Osteocyte (in vitro differentiated cells): ENCODE measurements at regions not wholly inside any gene's neighbourhood (a gene's known extent, or its start where the extent isn't known, plus 50 kb on each side); places are given as distances from the start of the nearest gene placed in this dataset.

Source experiments
- DNase-seq: peaks from one replicate; pipeline ENCODE4 v3.0.0; 2021; ENCODE audit warnings: mixed read lengths; ENCODE audit not compliant: unreplicated experiment; ENCODE audit errors: extremely low spot score
- H3K27ac Mint-ChIP-seq: one replicate; pipeline ENCODE4 v1.8.0; 2021; ENCODE audit warnings: mild to moderate bottlenecking, mixed read lengths; ENCODE audit not compliant: unreplicated experiment
- H3K27me3 Mint-ChIP-seq: one replicate; pipeline ENCODE4 v1.8.0; 2021; ENCODE audit warnings: mixed read lengths; ENCODE audit not compliant: unreplicated experiment
- H3K36me3 Mint-ChIP-seq: one replicate; pipeline ENCODE4 v1.8.0; 2021; ENCODE audit warnings: mixed read lengths; ENCODE audit not compliant: unreplicated experiment
- H3K4me1 Mint-ChIP-seq: one replicate; pipeline ENCODE4 v1.8.0; 2021; ENCODE audit warnings: mixed read lengths; ENCODE audit not compliant: unreplicated experiment
- H3K4me3 Mint-ChIP-seq: one replicate; pipeline ENCODE4 v1.8.0; 2021; ENCODE audit warnings: mild to moderate bottlenecking, moderate library complexity, mixed read lengths; ENCODE audit not compliant: unreplicated experiment
- H3K9me3 Mint-ChIP-seq: one replicate; pipeline ENCODE4 v1.8.0; 2021; ENCODE audit warnings: mixed read lengths; ENCODE audit not compliant: unreplicated experiment
- CTCF ChIP-seq: fragments of 200-600 bp; sonication (generic); IDR thresholded peaks from 2 replicates; pipeline ENCODE4 v1.5.0; 2021; ENCODE audit warnings: antibody characterized with exemption, mild to moderate bottlenecking, moderate library complexity

- Mint-ChIP-seq H3K9me3 (no peaks in the 10 kb centered on the region), H3K27me3 (peaks cover 34% of the 10 kb centered on the region), H3K27ac (no peak overlapping the region), H3K4me3 (no peak overlapping the region), H3K36me3 (no peaks in the 10 kb centered on the region), H3K4me1 (peaks cover 26% of the 10 kb centered on the region)
- no peak for DNase-seq
- TF ChIP-seq CTCF, result no peak
Measured at GRCh38 chr3:193863657-193864357, 270.8 kb downstream of the OPA1 start.

GRCh38 chr3:193865339-193865738, 270.6 kb upstream of the HES1 start:
- no peak for TF ChIP-seq CTCF
- H3K27ac Mint-ChIP-seq, result no peak overlapping the region
- H3K36me3 Mint-ChIP-seq, result no peaks in the 10 kb centered on the region
- no peak overlapping the region for H3K4me3 Mint-ChIP-seq
- no peak for DNase-seq
- H3K27me3 Mint-ChIP-seq, result peaks cover 28% of the 10 kb centered on the region
- H3K4me1 Mint-ChIP-seq, result peaks cover 41% of the 10 kb centered on the region
- no peaks in the 10 kb centered on the region for H3K9me3 Mint-ChIP-seq

GRCh38 chr3:193865896-193866480, 270.0 kb upstream of the HES1 start:
- H3K27ac Mint-ChIP-seq, result no peak overlapping the region
- H3K9me3 Mint-ChIP-seq, result no peaks in the 10 kb centered on the region
- peaks cover 23% of the 10 kb centered on the region for H3K27me3 Mint-ChIP-seq
- TF ChIP-seq CTCF, result no peak
- H3K4me1 Mint-ChIP-seq, result peaks cover 48% of the 10 kb centered on the region
- no peak overlapping the region for H3K4me3 Mint-ChIP-seq
- no peak for DNase-seq
- H3K36me3 Mint-ChIP-seq, result no peaks in the 10 kb centered on the region

- no peaks in the 10 kb centered on the region for H3K9me3 Mint-ChIP-seq
- TF ChIP-seq CTCF, result no peak
- peaks cover 64% of the 10 kb centered on the region for H3K4me1 Mint-ChIP-seq
- no peak for DNase-seq
- no peak overlapping the region for H3K4me3 Mint-ChIP-seq
- H3K27me3 Mint-ChIP-seq, result peaks cover 6% of the 10 kb centered on the region
- no peaks in the 10 kb centered on the region for H3K36me3 Mint-ChIP-seq
- H3K27ac Mint-ChIP-seq, result no peak overlapping the region
Measured at GRCh38 chr3:193868590-193868989, 267.4 kb upstream of the HES1 start.
